CD14-positive monocyte (primary cell): ENCODE measurements at regions not wholly inside any gene's neighbourhood (a gene's known extent, or its start where the extent isn't known, plus 50 kb on each side); places are given as distances from the start of the nearest gene placed in this dataset.

Experiments
- DNase-seq, 3 donors: peaks; one replicate each; pipeline ENCODE4 v3.0.0-alpha.2; 2011 to 2022
- H2AFZ ChIP-seq: 2 replicates; pipeline ENCODE4 v1.6.0; 2012; ENCODE audit warnings: mild to moderate bottlenecking, low read depth, low read length, inconsistent platforms; ENCODE audit not compliant: insufficient read depth, poor library complexity, severe bottlenecking
- H3K27ac ChIP-seq, 2 donors: 1 replicate in 1 of 2; 2 replicates in 1 of 2; pipeline ENCODE4 v1.5.1; 2012 to 2013; ENCODE audit warnings: low read length in 2 of 2, control low read depth in 1 of 2, inconsistent platforms in 1 of 2, low read depth in 1 of 2, mild to moderate bottlenecking in 1 of 2
- H3K27me3 ChIP-seq, 2 donors: one replicate each; pipeline versions ENCODE4 v1.6.0 to v1.6.1; 2011 to 2013; ENCODE audit warnings: low read length in 2 of 2; ENCODE audit not compliant: control insufficient read depth in 2 of 2, insufficient read depth in 2 of 2
- H3K36me3 ChIP-seq, 2 donors: replicated peaks in 1 of 2; 1 replicate in 1 of 2; 2 replicates in 1 of 2; pipeline versions ENCODE4 v1.5.1 to v1.6.1; 2012 to 2013; ENCODE audit warnings: low read length in 2 of 2, control low read depth in 1 of 2, inconsistent platforms in 1 of 2, mild to moderate bottlenecking in 1 of 2; ENCODE audit not compliant: insufficient read depth in 2 of 2, control insufficient read depth in 1 of 2
- H3K4me1 ChIP-seq, 2 donors: 1 replicate in 1 of 2; 2 replicates in 1 of 2; pipeline versions ENCODE4 v1.5.1 to v1.6.1; 2012 to 2013; ENCODE audit warnings: low read length in 2 of 2, control low read depth in 1 of 2, inconsistent platforms in 1 of 2, mild to moderate bottlenecking in 1 of 2, moderate library complexity in 1 of 2; ENCODE audit not compliant: insufficient read depth in 2 of 2, control insufficient read depth in 1 of 2
- H3K4me2 ChIP-seq: replicated peaks from 2 replicates; pipeline ENCODE3; 2012; ENCODE audit warnings: low read length, moderate library complexity, mild to moderate bottlenecking; ENCODE audit not compliant: poor library complexity, severe bottlenecking; ENCODE audit errors: extremely low read depth
- H3K4me3 ChIP-seq, 3 experiments: fragments of 200-600 bp in 1 of 3; sonication (generic) in 1 of 3; replicated peaks in 1 of 3; 1 replicate in 2 of 3; 2 replicates in 1 of 3; pipeline ENCODE4 v1.5.1; 2011 to 2013; ENCODE audit warnings: low read length in 3 of 3, mild to moderate bottlenecking in 3 of 3, control low read depth in 2 of 3, low read depth in 2 of 3, inconsistent platforms in 1 of 3, moderate library complexity in 1 of 3
- H3K79me2 ChIP-seq: 2 replicates; pipeline ENCODE4 v1.6.0; 2012; ENCODE audit warnings: mild to moderate bottlenecking, control low read depth, inconsistent platforms, low read length, moderate library complexity; ENCODE audit not compliant: insufficient read depth
- H3K9ac ChIP-seq: 2 replicates; pipeline ENCODE4 v1.6.0; 2017; ENCODE audit warnings: low read length, mild to moderate bottlenecking; ENCODE audit not compliant: insufficient read depth, poor library complexity, severe bottlenecking
- H3K9me3 ChIP-seq, 2 donors: replicated peaks in 1 of 2; 1 replicate in 1 of 2; 2 replicates in 1 of 2; pipeline versions ENCODE4 v1.5.1 to v1.6.1; 2012 to 2013; ENCODE audit warnings: low read length in 2 of 2, control low read depth in 1 of 2; ENCODE audit not compliant: control insufficient read depth in 1 of 2, insufficient read depth in 1 of 2
- H4K20me1 ChIP-seq: 2 replicates; pipeline ENCODE4 v1.6.0; 2012; ENCODE audit warnings: mild to moderate bottlenecking, low read length, control low read depth, moderate library complexity; ENCODE audit not compliant: insufficient read depth
- H3K27ac Mint-ChIP-seq, 7 donors: one replicate each; pipeline ENCODE4 v1.8.0; 2020; ENCODE audit warnings: mild to moderate bottlenecking in 7 of 7, mixed read lengths in 7 of 7, moderate library complexity in 6 of 7, inconsistent platforms in 2 of 7
- H3K27me3 Mint-ChIP-seq, 3 donors: one replicate each; pipeline ENCODE4 v1.8.0; 2021 to 2022; ENCODE audit warnings: low read depth in 3 of 3, mild to moderate bottlenecking in 3 of 3, mixed read lengths in 3 of 3, moderate library complexity in 3 of 3, inconsistent platforms in 1 of 3
- H3K36me3 Mint-ChIP-seq, 2 donors: one replicate each; pipeline ENCODE4 v1.8.0; 2020; ENCODE audit warnings: mixed read lengths in 2 of 2, inconsistent platforms in 1 of 2, mild to moderate bottlenecking in 1 of 2
- H3K4me1 Mint-ChIP-seq: one replicate; pipeline ENCODE4 v1.8.0; 2020; ENCODE audit warnings: mild to moderate bottlenecking, mixed read lengths
- H3K4me3 Mint-ChIP-seq, 2 donors: one replicate each; pipeline ENCODE4 v1.8.0; 2020; ENCODE audit warnings: mild to moderate bottlenecking in 2 of 2, mixed read lengths in 2 of 2, moderate library complexity in 1 of 2
- H3K9me3 Mint-ChIP-seq, 7 donors: one replicate each; pipeline ENCODE4 v1.8.0; 2020 to 2022; ENCODE audit warnings: mixed read lengths in 7 of 7, mild to moderate bottlenecking in 6 of 7, moderate library complexity in 6 of 7, inconsistent platforms in 2 of 7
- CTCF ChIP-seq: fragments of 200-600 bp; IDR thresholded peaks from one replicate; pipeline ENCODE4 v1.8.0; 2022; ENCODE audit warnings: antibody characterized with exemption, mild to moderate bottlenecking
- WGBS: methylation state at CpG from one replicate; pipeline ENCODE4 v1.1.5; 2013; ENCODE audit warnings: missing lambda C conversion rate; ENCODE audit not compliant: insufficient coverage; 5-methylcytosine and 5-hydroxymethylcytosine counted together
- intact Hi-C, 2 donors: fragments of 100-400 bp; cut with micrococcal nuclease; formaldehyde crosslinking; loops; one replicate each; pipeline versions ENCODE4 v1.15.0 to v1.15.1; 2023

GRCh38 chr2:22518641-22519040 is 866.3 kb upstream of the KLHL29 start:
- H3K79me2 ChIP-seq, result no peaks in the 10 kb centered on the region
- H3K27me3 ChIP-seq, result no peaks in the 10 kb centered on the region
- no peak overlapping the region for H3K27ac ChIP-seq
- H3K36me3 ChIP-seq, result no peaks in the 10 kb centered on the region
- Mint-ChIP-seq H3K36me3 (no peaks in the 10 kb centered on the region), H3K4me3 (no peak overlapping the region), H3K27me3 (no peaks in the 10 kb centered on the region), H3K4me1 (no peaks in the 10 kb centered on the region), H3K9me3 (peaks cover 0 to 9% (median 2%) of the 10 kb centered on the region in 7 donors), H3K27ac (no peak overlapping the region)
- H3K9ac ChIP-seq, result no peak overlapping the region
- no peak for TF ChIP-seq CTCF
- H2AFZ ChIP-seq, result no peak overlapping the region
- H3K4me2 ChIP-seq, result no peak overlapping the region
- no peaks in the 10 kb centered on the region for H3K4me1 ChIP-seq
- no peaks in the 10 kb centered on the region for H4K20me1 ChIP-seq
- no peak overlapping the region for H3K4me3 ChIP-seq
- H3K9me3 ChIP-seq, result peaks cover 0 to 5% of the 10 kb centered on the region in 2 donors
- intact Hi-C loops, result no loop called here
- DNase-seq, result no peak

GRCh38 chr2:22520369-22521288 is 864.4 kb upstream of the KLHL29 start:
- H3K9me3 Mint-ChIP-seq, result peaks cover 0 to 9% (median 2%) of the 10 kb centered on the region in 7 donors
- H3K4me3 Mint-ChIP-seq, result no peak overlapping the region
- no peak overlapping the region for H3K27ac ChIP-seq
- WGBS, result 87% methylated on average over 3 of the region's 8 CpGs
- H3K4me2 ChIP-seq, result no peak overlapping the region
- no peaks in the 10 kb centered on the region for H4K20me1 ChIP-seq
- no peaks in the 10 kb centered on the region for H3K36me3 Mint-ChIP-seq
- H2AFZ ChIP-seq, result no peak overlapping the region
- intact Hi-C loops, result no loop called here
- H3K27me3 Mint-ChIP-seq, result no peaks in the 10 kb centered on the region
- H3K27me3 ChIP-seq, result no peaks in the 10 kb centered on the region
- H3K9ac ChIP-seq, result no peak overlapping the region
- H3K9me3 ChIP-seq, result peaks cover 0 to 2% of the 10 kb centered on the region in 2 donors
- no peaks in the 10 kb centered on the region for H3K79me2 ChIP-seq
- DNase-seq, result no peak
- no peak for TF ChIP-seq CTCF
- no peaks in the 10 kb centered on the region for H3K4me1 ChIP-seq
- H3K4me1 Mint-ChIP-seq, result no peaks in the 10 kb centered on the region
- no peak overlapping the region for H3K4me3 ChIP-seq
- H3K27ac Mint-ChIP-seq, result no peak overlapping the region
- no peaks in the 10 kb centered on the region for H3K36me3 ChIP-seq
